ENCODE measurements at regions not wholly inside any gene's neighbourhood (a gene's known extent, or its start where the extent isn't known, plus 50 kb on each side); places are given as distances from the start of the nearest gene placed in this dataset.

DNA sequence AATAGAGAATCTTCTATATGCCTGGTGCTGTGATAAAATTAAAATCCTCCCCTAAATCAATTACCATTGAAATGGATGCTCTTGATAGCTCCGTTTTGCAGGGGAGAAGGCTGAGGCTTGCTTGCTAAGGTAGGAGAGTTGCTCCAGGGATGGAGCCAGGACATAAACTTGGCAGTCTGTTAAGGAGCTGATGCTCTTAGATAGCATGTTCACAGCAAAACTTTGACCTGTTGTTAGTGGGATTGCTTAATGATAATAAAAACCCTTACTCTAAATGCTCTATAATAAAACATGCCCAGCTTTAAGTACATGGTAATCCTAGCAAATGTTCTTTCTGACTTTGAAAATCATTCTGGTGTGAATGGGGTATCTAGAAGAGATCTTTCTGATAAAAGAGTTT, 228.4 kb upstream of the JAG1 start:
- Histone ChIP-seq H3K27ac (ENCODE audit: low read length) (no peak overlapping the region), H3F3A (ENCODE audit: insufficient read depth, low read length) (no peaks in the 10 kb centered on the region), H4K20me1 (ENCODE audit: insufficient read depth, low read length) (no peaks in the 10 kb centered on the region), H3K9me2 (replicated peaks; ENCODE audit: insufficient read depth, low read length) (no peaks in the 10 kb centered on the region), H2AFZ (ENCODE audit: low read length) (no peak overlapping the region), H3K4me1 (ENCODE audit: low read length) (no peaks in the 10 kb centered on the region), H3K4me3 (ENCODE audit: low read length) (no peak overlapping the region), H3K27me3 (replicated peaks; ENCODE audit: insufficient read depth, low read length) (no peaks in the 10 kb centered on the region), H3K79me2 (ENCODE audit: low read length) (no peaks in the 10 kb centered on the region), H3K9ac (ENCODE audit: low read length) (no peak overlapping the region), H3K9me3 (replicated peaks; ENCODE audit: insufficient read depth, low read length) (no peaks in the 10 kb centered on the region), H3K36me3 (replicated peaks; ENCODE audit: insufficient read depth, low read length) (no peaks in the 10 kb centered on the region), H3K4me2 (ENCODE audit: low read depth, low read length) (no peak overlapping the region)
- no peak for DNase-seq
- no peak for TF ChIP-seq EZH2 (optimal IDR thresholded peaks at IDR 0.05; ENCODE audit: low read depth, low read length)
- TF ChIP-seq, protein P1, sequence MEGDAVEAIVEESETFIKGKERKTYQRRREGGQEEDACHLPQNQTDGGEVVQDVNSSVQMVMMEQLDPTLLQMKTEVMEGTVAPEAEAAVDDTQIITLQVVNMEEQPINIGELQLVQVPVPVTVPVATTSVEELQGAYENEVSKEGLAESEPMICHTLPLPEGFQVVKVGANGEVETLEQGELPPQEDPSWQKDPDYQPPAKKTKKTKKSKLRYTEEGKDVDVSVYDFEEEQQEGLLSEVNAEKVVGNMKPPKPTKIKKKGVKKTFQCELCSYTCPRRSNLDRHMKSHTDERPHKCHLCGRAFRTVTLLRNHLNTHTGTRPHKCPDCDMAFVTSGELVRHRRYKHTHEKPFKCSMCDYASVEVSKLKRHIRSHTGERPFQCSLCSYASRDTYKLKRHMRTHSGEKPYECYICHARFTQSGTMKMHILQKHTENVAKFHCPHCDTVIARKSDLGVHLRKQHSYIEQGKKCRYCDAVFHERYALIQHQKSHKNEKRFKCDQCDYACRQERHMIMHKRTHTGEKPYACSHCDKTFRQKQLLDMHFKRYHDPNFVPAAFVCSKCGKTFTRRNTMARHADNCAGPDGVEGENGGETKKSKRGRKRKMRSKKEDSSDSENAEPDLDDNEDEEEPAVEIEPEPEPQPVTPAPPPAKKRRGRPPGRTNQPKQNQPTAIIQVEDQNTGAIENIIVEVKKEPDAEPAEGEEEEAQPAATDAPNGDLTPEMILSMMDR (IDR thresholded peaks at IDR 0.05; ENCODE audit: low read length) = no peak
- TF ChIP-seq EZH2phosphoT487 (IDR thresholded peaks at IDR 0.05; ENCODE audit: low read length) = no peak

DNA sequence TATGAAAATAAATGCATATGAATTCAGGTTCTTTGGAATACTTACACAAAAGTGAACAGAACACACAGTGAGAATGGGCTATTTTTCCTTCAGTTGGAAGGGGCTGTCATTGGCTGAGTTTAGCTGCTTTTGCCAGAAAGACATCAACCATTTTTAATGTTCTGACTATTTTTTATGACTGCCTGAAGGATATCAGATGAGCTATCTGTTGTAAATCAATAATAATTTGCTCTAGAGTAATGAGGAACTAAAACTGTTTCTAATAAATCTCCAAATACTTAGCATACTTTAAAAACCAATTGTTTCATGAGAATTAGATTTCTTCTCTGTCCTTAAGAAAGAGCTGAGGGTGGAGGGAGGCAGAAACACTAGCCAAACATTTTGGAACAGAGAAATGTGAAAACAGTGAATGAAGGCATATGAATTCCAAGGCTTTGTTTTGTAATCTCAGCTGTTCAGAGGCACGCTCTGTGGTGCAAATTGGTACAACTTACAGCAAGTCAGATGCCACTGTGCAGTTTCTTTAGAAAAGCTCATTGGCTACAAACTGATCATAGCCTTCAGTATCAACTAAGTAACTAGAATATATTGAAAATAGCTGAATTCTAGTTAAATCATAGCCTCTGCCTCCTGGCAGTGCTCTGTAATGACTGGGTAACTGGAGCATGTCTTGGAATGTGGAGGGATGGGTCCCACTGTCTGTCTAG, 228.9 kb upstream of the JAG1 start:
- TF ChIP-seq, protein P1 (IDR thresholded peaks at IDR 0.05; ENCODE audit: low read length) = no peak
- TF ChIP-seq EZH2 (optimal IDR thresholded peaks at IDR 0.05; ENCODE audit: low read depth, low read length) = no peak
- no peak for TF ChIP-seq EZH2phosphoT487 (IDR thresholded peaks at IDR 0.05; ENCODE audit: low read length)
- Histone ChIP-seq H3K36me3 (replicated peaks; ENCODE audit: insufficient read depth, low read length) (no peaks in the 10 kb centered on the region), H3K9me2 (replicated peaks; ENCODE audit: insufficient read depth, low read length) (no peaks in the 10 kb centered on the region), H2AFZ (ENCODE audit: low read length) (no peak overlapping the region), H3K79me2 (ENCODE audit: low read length) (no peaks in the 10 kb centered on the region), H3K4me2 (ENCODE audit: low read depth, low read length) (no peak overlapping the region), H3K4me3 (ENCODE audit: low read length) (no peak overlapping the region), H3K9ac (ENCODE audit: low read length) (no peak overlapping the region), H3K9me3 (replicated peaks; ENCODE audit: insufficient read depth, low read length) (no peaks in the 10 kb centered on the region), H3K27ac (ENCODE audit: low read length) (no peak overlapping the region), H3K27me3 (replicated peaks; ENCODE audit: insufficient read depth, low read length) (no peaks in the 10 kb centered on the region), H4K20me1 (ENCODE audit: insufficient read depth, low read length) (no peaks in the 10 kb centered on the region), H3K4me1 (ENCODE audit: low read length) (no peaks in the 10 kb centered on the region), H3F3A (ENCODE audit: insufficient read depth, low read length) (no peaks in the 10 kb centered on the region)
- no peak for DNase-seq

DNA sequence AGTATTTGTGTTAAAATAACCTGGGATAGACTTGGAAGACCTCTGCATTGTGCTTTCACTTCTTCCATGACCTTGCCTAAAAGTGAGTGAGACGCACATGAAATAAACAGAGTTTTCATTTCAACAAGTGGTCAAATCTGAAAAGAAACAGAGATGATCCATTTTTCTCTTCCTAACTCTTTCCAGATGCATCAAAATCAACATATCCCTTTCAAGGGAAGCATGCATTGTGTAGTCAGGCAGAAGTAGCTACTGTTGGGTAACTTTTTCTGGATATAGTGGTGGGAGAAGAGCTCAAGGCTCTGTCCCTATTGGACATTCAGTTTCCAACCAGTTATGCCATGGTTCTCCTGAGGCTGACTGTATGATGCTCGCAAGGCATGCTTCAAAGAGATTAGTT, 233.0 kb upstream of the JAG1 start:
- no peak overlapping the region for H2AFZ ChIP-seq (ENCODE audit: low read length)
- H3K9me2 ChIP-seq (replicated peaks; ENCODE audit: insufficient read depth, low read length) = no peaks in the 10 kb centered on the region
- no peak overlapping the region for H3K27ac ChIP-seq (ENCODE audit: low read length)
- no peaks in the 10 kb centered on the region for H3K79me2 ChIP-seq (ENCODE audit: low read length)
- no peak overlapping the region for H3K4me3 ChIP-seq (ENCODE audit: low read length)
- H3K4me2 ChIP-seq (ENCODE audit: low read depth, low read length) = no peak overlapping the region
- TF ChIP-seq EZH2phosphoT487 (IDR thresholded peaks at IDR 0.05; ENCODE audit: low read length) = no peak
- TF ChIP-seq, protein P1 (IDR thresholded peaks at IDR 0.05; ENCODE audit: low read length) = no peak
- no peak for TF ChIP-seq EZH2 (optimal IDR thresholded peaks at IDR 0.05; ENCODE audit: low read depth, low read length)
- no peak for DNase-seq
- no peaks in the 10 kb centered on the region for H3K36me3 ChIP-seq (replicated peaks; ENCODE audit: insufficient read depth, low read length)
- no peaks in the 10 kb centered on the region for H3K9me3 ChIP-seq (replicated peaks; ENCODE audit: insufficient read depth, low read length)
- no peaks in the 10 kb centered on the region for H4K20me1 ChIP-seq (ENCODE audit: insufficient read depth, low read length)
- H3K9ac ChIP-seq (ENCODE audit: low read length) = no peak overlapping the region
- H3K27me3 ChIP-seq (replicated peaks; ENCODE audit: insufficient read depth, low read length) = no peaks in the 10 kb centered on the region
- H3K4me1 ChIP-seq (ENCODE audit: low read length) = no peaks in the 10 kb centered on the region
- no peaks in the 10 kb centered on the region for H3F3A ChIP-seq (ENCODE audit: insufficient read depth, low read length)
